Nephron progenitor cell (in vitro differentiated cells): ENCODE measurements at regions not wholly inside any gene's neighbourhood (a gene's known extent, or its start where the extent isn't known, plus 50 kb on each side); places are given as distances from the start of the nearest gene placed in this dataset.

ENCODE experiments used
- DNase-seq: peaks from one replicate; pipeline ENCODE4 v3.0.0; 2021
- H3K27ac Mint-ChIP-seq: 2 replicates; pipeline ENCODE4 v1.8.0; 2021; ENCODE audit warnings: mild to moderate bottlenecking, moderate library complexity, mixed read lengths
- H3K27me3 Mint-ChIP-seq: 2 replicates; pipeline ENCODE4 v1.8.0; 2021; ENCODE audit warnings: mild to moderate bottlenecking, low read depth, mixed read lengths; ENCODE audit not compliant: poor library complexity
- H3K36me3 Mint-ChIP-seq: 2 replicates; pipeline ENCODE4 v1.8.0; 2021; ENCODE audit warnings: low read depth, mixed read lengths
- H3K4me1 Mint-ChIP-seq: 2 replicates; pipeline ENCODE4 v1.8.0; 2021; ENCODE audit warnings: mixed read lengths
- H3K4me3 Mint-ChIP-seq: 2 replicates; pipeline ENCODE4 v1.8.0; 2021; ENCODE audit warnings: mild to moderate bottlenecking, moderate library complexity, mixed read lengths
- H3K9me3 Mint-ChIP-seq: 2 replicates; pipeline ENCODE4 v1.8.0; 2021; ENCODE audit warnings: mild to moderate bottlenecking, moderate library complexity, mixed read lengths
- CTCF ChIP-seq: fragments of 200-600 bp; sonication (generic); IDR thresholded peaks from 2 replicates; pipeline ENCODE4 v1.5.0; 2021; ENCODE audit warnings: antibody characterized with exemption

- no peaks in the 10 kb centered on the region for H3K4me1 Mint-ChIP-seq
- H3K27ac Mint-ChIP-seq: no peak overlapping the region
- H3K9me3 Mint-ChIP-seq: no peaks in the 10 kb centered on the region
- TF ChIP-seq CTCF: no peak
- peaks cover 37% of the 10 kb centered on the region for H3K27me3 Mint-ChIP-seq
- H3K4me3 Mint-ChIP-seq: no peak overlapping the region
- DNase-seq: no peak
- no peaks in the 10 kb centered on the region for H3K36me3 Mint-ChIP-seq
Observed at GRCh38 chr6:1257778-1258177, 54.1 kb upstream of the FOXQ1 start.

- Mint-ChIP-seq H3K4me1 (no peaks in the 10 kb centered on the region), H3K27ac (no peak overlapping the region), H3K36me3 (no peaks in the 10 kb centered on the region), H3K4me3 (no peak overlapping the region), H3K27me3 (peaks cover 37% of the 10 kb centered on the region), H3K9me3 (no peaks in the 10 kb centered on the region)
- no peak for DNase-seq
- no peak for TF ChIP-seq CTCF
Observed at GRCh38 chr6:1256435-1257008, 55.4 kb upstream of the FOXQ1 start.

GRCh38 chr6:1255636-1256365, 56.1 kb upstream of the FOXQ1 start:
- H3K9me3 Mint-ChIP-seq: no peaks in the 10 kb centered on the region
- no peaks in the 10 kb centered on the region for H3K4me1 Mint-ChIP-seq
- H3K4me3 Mint-ChIP-seq: no peak overlapping the region
- H3K36me3 Mint-ChIP-seq: no peaks in the 10 kb centered on the region
- peaks cover 43% of the 10 kb centered on the region for H3K27me3 Mint-ChIP-seq
- TF ChIP-seq CTCF: no peak
- H3K27ac Mint-ChIP-seq: no peak overlapping the region
- DNase-seq: no peak

GRCh38 chr6:1254326-1254725, 57.6 kb upstream of the FOXQ1 start:
- Mint-ChIP-seq H3K27ac (no peak overlapping the region), H3K9me3 (no peaks in the 10 kb centered on the region), H3K36me3 (no peaks in the 10 kb centered on the region)

GRCh38 chr6:1253816-1254215, 58.1 kb upstream of the FOXQ1 start:
- DNase-seq: no peak
- peaks cover 45% of the 10 kb centered on the region for H3K27me3 Mint-ChIP-seq
- H3K4me1 Mint-ChIP-seq: no peaks in the 10 kb centered on the region
- H3K36me3 Mint-ChIP-seq: no peaks in the 10 kb centered on the region
- H3K27ac Mint-ChIP-seq: no peak overlapping the region
- no peaks in the 10 kb centered on the region for H3K9me3 Mint-ChIP-seq
- no peak overlapping the region for H3K4me3 Mint-ChIP-seq
- TF ChIP-seq CTCF: no peak

More at GRCh38 chr6:1254326-1254725, 57.6 kb upstream of the FOXQ1 start:
- Mint-ChIP-seq H3K27me3 (peaks cover 41% of the 10 kb centered on the region), H3K4me1 (no peaks in the 10 kb centered on the region), H3K4me3 (no peak overlapping the region)
- DNase-seq: no peak
- TF ChIP-seq CTCF: no peak
